ENCODE measurements at regions not wholly inside any gene's neighbourhood (a gene's known extent, or its start where the extent isn't known, plus 50 kb on each side); places are given as distances from the start of the nearest gene placed in this dataset.
"Not testable (repeated sequence)": the region's sequence is repeated elsewhere in the genome, so short reads cannot be mapped to it uniquely, and the experiment has no call there.

DNA sequence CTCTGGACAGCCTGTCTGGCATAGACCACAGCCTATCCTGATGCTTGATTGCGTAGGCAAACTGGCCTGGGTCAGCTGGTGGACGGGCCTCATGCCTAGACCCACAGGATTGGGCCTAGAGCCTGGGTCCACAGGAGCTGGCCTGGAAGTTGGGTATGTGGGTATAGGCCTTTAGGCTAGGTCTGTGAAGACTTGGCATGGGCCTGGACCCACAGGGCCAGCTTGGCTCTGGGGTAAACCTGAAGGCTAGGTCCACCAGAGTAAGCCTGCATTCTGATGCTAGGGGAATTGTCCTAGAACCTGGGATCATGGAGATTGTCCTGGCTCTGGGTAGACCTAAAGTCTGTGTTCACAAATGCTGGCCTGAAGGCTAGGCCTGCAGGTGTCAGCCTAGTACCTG, 1293.7 kb downstream of the CNTNAP5 start:
- H3K4me3 ChIP-seq (ENCODE audit: low read depth, low read length): no peak overlapping the region
- DNase-seq (ENCODE audit: low read depth): no peak
- TF ChIP-seq, protein P1, sequence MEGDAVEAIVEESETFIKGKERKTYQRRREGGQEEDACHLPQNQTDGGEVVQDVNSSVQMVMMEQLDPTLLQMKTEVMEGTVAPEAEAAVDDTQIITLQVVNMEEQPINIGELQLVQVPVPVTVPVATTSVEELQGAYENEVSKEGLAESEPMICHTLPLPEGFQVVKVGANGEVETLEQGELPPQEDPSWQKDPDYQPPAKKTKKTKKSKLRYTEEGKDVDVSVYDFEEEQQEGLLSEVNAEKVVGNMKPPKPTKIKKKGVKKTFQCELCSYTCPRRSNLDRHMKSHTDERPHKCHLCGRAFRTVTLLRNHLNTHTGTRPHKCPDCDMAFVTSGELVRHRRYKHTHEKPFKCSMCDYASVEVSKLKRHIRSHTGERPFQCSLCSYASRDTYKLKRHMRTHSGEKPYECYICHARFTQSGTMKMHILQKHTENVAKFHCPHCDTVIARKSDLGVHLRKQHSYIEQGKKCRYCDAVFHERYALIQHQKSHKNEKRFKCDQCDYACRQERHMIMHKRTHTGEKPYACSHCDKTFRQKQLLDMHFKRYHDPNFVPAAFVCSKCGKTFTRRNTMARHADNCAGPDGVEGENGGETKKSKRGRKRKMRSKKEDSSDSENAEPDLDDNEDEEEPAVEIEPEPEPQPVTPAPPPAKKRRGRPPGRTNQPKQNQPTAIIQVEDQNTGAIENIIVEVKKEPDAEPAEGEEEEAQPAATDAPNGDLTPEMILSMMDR (IDR thresholded peaks at IDR 0.05; ENCODE audit: insufficient read depth, low read depth, low read length, missing control alignments): no peak

DNA sequence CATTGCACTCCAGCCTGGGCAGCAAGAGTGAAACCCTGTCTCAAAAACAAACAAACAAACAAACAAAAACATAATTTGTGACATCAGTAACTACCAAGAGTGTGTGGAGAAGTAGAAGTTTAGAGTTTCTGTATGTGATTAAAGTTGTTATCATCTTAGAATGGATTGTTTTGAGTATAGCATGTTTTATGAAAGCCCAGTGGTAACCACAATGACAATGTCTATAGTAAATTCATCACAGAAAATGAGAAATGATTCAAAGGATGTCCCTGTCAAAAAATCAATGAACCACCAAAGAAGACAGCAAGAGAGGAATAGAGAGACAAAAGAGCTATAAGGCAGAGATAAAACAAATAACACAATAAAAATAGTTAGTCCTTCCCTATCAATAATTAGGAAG, 1299.2 kb downstream of the CNTNAP5 start:
- TF ChIP-seq, protein P1 (IDR thresholded peaks at IDR 0.05; ENCODE audit: insufficient read depth, low read depth, low read length, missing control alignments): no peak
- no peak overlapping the region for H3K4me3 ChIP-seq (ENCODE audit: low read depth, low read length)
- DNase-seq (ENCODE audit: low read depth): peak; percentile 26

DNA sequence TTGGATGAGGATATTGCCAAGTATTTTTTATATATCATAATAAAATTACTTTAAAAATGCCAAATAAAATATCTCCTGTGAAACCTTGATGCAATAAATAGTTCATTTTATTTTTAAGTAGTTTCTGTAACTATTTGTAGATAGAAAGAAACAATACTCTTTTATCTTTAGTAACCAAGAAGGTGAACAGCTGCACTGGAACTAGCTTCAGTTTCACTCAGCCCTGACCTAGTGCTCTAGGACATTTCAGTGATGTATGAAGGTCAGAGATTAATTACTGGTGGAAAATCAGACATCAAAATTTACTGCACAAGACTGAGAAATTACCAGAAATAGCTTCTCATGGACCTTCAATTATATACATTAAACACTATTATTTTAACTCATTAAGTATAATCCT, 1305.0 kb downstream of the CNTNAP5 start:
- DNase-seq (ENCODE audit: low read depth): peak; percentile 73
- no peak overlapping the region for H3K4me3 ChIP-seq (ENCODE audit: low read depth, low read length)
- TF ChIP-seq, protein P1 (IDR thresholded peaks at IDR 0.05; ENCODE audit: insufficient read depth, low read depth, low read length, missing control alignments): no peak

DNA sequence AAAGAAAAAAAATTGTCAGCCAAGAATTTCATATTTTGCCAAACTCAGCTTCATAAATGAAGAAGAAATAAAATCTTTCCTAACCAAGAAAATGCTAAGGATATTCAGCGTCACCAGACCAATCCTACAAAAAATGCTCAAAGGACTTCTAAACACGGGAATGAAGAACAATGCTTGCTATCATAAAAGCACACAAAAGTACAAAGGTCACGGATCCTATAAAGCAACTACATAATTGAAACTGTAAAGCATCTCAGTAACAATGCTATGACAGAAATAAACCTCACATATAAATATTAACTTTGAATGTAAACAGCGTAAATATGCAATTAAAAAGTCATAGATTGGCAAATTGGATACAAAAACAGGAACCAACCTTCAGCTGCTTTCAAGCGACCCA, 1314.6 kb upstream of the GYPC start:
- DNase-seq (ENCODE audit: low read depth): no peak
- TF ChIP-seq, protein P1 (IDR thresholded peaks at IDR 0.05; ENCODE audit: insufficient read depth, low read depth, low read length, missing control alignments): no peak
- H3K4me3 ChIP-seq (ENCODE audit: low read depth, low read length): no peak overlapping the region

DNA sequence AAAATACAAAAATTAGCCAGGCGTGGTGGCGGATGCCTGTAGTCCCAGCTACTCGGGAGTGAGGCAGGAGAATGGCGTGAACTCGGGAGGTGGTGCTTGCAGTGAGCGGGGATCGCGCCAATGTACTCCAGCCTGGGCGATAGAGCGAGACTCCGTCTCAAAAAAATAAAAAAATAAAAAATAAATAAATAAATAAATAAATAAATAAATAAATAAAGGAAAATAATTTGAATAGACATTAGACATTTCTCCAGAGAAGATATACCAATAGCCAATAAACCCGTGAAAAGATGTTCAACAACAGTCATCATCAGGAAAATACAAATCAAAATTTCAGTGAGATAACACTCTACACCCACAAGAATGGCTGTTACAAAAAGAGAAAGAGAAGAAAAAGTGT, 1302.4 kb upstream of the GYPC start:
- not testable (repeated sequence) for H3K4me3 ChIP-seq (ENCODE audit: low read depth, low read length); DNase-seq (ENCODE audit: low read depth)

DNA sequence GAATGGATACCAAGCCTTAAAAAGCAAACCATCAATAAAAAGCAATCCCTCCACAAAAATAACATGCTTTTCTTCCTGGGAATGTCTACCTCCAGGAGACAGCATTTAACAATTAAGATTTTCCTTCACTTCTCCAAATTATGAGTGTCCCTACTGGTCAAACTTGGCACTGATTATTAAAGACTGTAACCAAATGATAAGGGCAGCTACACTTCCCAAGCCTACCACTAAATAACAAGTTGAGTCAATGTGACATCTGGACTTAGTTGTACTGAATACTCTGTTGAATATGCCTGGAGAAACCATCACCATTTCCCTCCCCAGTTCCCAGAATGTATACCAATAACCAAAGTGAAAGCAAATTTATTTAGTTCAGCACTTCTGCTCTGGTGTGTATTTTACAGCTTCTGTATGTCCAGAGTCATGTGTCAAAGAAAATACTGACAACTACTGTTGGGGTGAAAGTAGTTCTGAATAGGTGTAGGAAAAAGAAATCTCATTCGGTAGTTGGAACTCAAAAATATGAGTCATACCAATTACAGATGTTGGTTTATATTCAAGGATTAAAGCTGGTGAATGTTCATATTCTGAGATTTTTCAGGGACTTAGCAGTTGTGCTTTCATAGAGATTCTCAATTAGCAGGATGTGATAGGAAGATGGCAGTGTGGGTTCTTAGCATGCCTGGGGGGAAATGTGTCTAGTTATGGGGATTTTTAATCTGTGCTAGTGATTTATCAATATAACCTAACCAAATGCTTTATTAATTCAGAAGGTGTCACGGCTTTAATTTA, 1291.6 kb upstream of the GYPC start:
- H3K4me3 ChIP-seq (ENCODE audit: low read depth, low read length): no peak overlapping the region
- no peak for DNase-seq (ENCODE audit: low read depth)
- TF ChIP-seq, protein P1 (IDR thresholded peaks at IDR 0.05; ENCODE audit: insufficient read depth, low read depth, low read length, missing control alignments): no peak

DNA sequence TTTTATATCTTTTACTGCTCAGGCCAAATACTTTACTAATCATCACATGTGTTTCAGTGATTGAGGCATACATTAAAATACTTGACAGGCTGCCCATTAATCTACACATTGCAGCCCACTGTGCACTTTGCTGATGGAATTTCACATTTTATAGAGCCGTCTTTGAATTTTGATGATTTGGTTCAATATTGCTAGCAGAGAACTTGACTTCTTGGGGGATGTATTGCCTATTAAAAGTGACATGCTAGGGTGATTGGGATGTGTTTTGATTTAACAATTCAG, 1291.0 kb upstream of the GYPC start:
- no peak for DNase-seq (ENCODE audit: low read depth)
- TF ChIP-seq, protein P1 (IDR thresholded peaks at IDR 0.05; ENCODE audit: insufficient read depth, low read depth, low read length, missing control alignments): no peak
- H3K4me3 ChIP-seq (ENCODE audit: low read depth, low read length): no peak overlapping the region

Data from GM12865 (cell line).